ENCODE measurements at regions not wholly inside any gene's neighbourhood (a gene's known extent, or its start where the extent isn't known, plus 50 kb on each side); places are given as distances from the start of the nearest gene placed in this dataset.
"Not testable (repeated sequence)": the region's sequence is repeated elsewhere in the genome, so short reads cannot be mapped to it uniquely, and the experiment has no call there.

- DNase-seq (ENCODE audit: low spot score), result no peak
Observed at GRCh38 chr2:31660812-31661335, 80.1 kb upstream of the SRD5A2 start.

- no peak for DNase-seq (ENCODE audit: low spot score)
Observed at GRCh38 chr2:31660165-31660564, 79.4 kb upstream of the SRD5A2 start.

DNA sequence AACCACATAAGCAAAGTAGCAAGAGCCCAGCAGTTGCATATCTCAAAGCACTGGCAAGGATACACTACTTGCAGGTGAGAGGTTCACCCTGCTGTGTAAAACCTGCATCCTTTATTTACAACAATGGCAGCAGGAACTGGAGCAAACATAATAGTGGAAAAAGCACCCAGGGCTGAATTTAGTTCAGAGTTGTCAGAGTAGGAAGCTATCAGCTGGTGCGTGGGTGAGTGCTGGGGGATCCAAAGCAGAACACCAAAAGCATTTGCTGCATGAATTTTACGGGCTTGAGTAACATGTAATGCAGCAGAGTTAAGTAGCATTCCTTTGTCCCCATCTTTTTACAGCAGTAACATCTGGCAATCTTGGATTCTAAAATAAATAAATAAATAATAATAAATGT lies 73.5 kb upstream of the SRD5A2 start:
- no peak for DNase-seq (ENCODE audit: low spot score)

DNA sequence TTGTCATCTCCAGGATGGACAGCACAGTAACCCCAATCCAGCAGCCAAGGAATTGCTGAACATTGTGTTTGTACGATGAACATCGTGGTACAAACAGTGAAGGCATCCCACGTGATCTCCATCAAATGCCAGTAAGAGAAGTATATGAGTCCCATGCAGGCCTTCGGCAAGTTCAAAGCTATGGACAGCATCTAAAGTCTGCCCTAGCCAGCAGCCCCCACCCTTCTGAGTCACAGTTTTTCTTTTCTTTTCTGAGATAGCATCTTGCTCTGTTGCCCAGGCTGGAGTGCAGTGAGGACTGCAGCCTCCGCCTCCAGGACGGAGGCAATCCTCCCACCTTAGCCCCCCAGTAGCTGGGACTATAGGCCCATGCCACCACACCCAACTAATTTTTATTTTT lies 71.0 kb upstream of the SRD5A2 start:
- DNase-seq (ENCODE audit: low spot score), result no peak

- DNase-seq (ENCODE audit: low spot score), result no peak
Observed at GRCh38 chr2:31651267-31651666, 70.5 kb upstream of the SRD5A2 start.

GRCh38 chr2:31644551-31644950 lies 63.8 kb upstream of the SRD5A2 start:
- no peak for DNase-seq (ENCODE audit: low spot score)

DNA sequence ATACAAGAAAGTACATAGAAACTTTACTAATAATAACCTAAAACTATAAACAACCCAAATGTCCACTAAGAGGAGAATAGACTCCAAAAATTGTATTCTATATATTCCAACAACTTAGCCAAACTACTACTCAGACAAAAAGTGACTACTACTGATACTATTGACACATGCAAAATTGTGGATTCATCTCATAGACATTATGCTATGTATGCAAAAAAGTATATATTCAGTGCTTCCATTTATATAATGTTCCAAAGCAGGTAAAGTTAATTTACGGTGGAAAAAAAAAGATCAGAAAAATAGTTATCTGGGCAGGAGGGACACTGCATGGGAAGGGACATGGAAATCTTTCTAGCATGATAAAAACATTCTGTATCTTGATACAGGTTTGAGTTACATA lies 62.0 kb upstream of the SRD5A2 start:
- DNase-seq (ENCODE audit: low spot score), result no peak

GRCh38 chr2:31632201-31632600 lies 51.5 kb upstream of the SRD5A2 start:
- not testable (repeated sequence) for DNase-seq (ENCODE audit: low spot score)
